DOHH2 (cell line): ENCODE measurements at regions not wholly inside any gene's neighbourhood (a gene's known extent, or its start where the extent isn't known, plus 50 kb on each side); places are given as distances from the start of the nearest gene placed in this dataset.

Experiments used
- EZH2phosphoT487 ChIP-seq: fragments of 200-600 bp; sonication (generic); IDR thresholded peaks from 2 replicates; pipeline ENCODE4 v1.6.1; 2017; ENCODE audit warnings: borderline replicate concordance, mild to moderate bottlenecking, antibody characterized with exemption, low read length, moderate library complexity, mixed read lengths
- TF ChIP-seq, protein P1 (sequence below): fragments of 200-600 bp; sonication (generic); IDR thresholded peaks from one replicate; pipeline ENCODE4 v1.5.1; 2014; ENCODE audit warnings: antibody characterized with exemption, mild to moderate bottlenecking, low read depth, low read length; ENCODE audit not compliant: poor library complexity, severe bottlenecking

- TF ChIP-seq, protein P1, sequence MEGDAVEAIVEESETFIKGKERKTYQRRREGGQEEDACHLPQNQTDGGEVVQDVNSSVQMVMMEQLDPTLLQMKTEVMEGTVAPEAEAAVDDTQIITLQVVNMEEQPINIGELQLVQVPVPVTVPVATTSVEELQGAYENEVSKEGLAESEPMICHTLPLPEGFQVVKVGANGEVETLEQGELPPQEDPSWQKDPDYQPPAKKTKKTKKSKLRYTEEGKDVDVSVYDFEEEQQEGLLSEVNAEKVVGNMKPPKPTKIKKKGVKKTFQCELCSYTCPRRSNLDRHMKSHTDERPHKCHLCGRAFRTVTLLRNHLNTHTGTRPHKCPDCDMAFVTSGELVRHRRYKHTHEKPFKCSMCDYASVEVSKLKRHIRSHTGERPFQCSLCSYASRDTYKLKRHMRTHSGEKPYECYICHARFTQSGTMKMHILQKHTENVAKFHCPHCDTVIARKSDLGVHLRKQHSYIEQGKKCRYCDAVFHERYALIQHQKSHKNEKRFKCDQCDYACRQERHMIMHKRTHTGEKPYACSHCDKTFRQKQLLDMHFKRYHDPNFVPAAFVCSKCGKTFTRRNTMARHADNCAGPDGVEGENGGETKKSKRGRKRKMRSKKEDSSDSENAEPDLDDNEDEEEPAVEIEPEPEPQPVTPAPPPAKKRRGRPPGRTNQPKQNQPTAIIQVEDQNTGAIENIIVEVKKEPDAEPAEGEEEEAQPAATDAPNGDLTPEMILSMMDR: no peak
- TF ChIP-seq EZH2phosphoT487: no peak
Measured at GRCh38 chr20:11436113-11436905, 481.4 kb upstream of the BTBD3 start.
